K562 (cell line): ENCODE measurements at regions not wholly inside any gene's neighbourhood (a gene's known extent, or its start where the extent isn't known, plus 50 kb on each side); places are given as distances from the start of the nearest gene placed in this dataset.

Source experiments
- BACH1 ChIP-seq: fragments of 200-800 bp; sonication (Bioruptor generic); IDR thresholded peaks from 2 replicates; pipeline ENCODE4 v1.6.1; 2016; ENCODE audit warnings: missing genetic modification characterization, missing compliant biosample characterization
- FOXA3 ChIP-seq, 2 experiments: fragments of 450-650 bp in 1 of 2; sonication (generic) in 1 of 2; formaldehyde crosslinking; IDR thresholded peaks in 1 of 2; conservative IDR thresholded peaks in 1 of 2; 2 replicates each; pipeline versions ENCODE4 v1.4.0 to v1.8.0; 2020 to 2022; ENCODE audit warnings: mild to moderate bottlenecking in 2 of 2, missing genetic modification reagents in 1 of 2
- KAT7 ChIP-seq: sonication (generic); formaldehyde crosslinking; IDR thresholded peaks from 2 replicates; pipeline ENCODE4 v1.8.0; 2022; ENCODE audit warnings: missing genetic modification reagents, mild to moderate bottlenecking, borderline replicate concordance
- KLF10 ChIP-seq: fragments of 250-450 bp; sonication (Bioruptor Pico); IDR thresholded peaks from 2 replicates; pipeline ENCODE4 v1.6.1; 2021; ENCODE audit warnings: matching md5 sums
- MAFG ChIP-seq: fragments of 450-650 bp; conservative IDR thresholded peaks from 2 replicates; pipeline ENCODE4 v1.6.1; 2016; ENCODE audit warnings: missing genetic modification characterization, missing compliant biosample characterization
- MCM2 ChIP-seq: fragments of 450-650 bp; IDR thresholded peaks from 2 replicates; pipeline ENCODE4 v1.6.1; 2017; ENCODE audit warnings: low read depth, mild to moderate bottlenecking
- NFXL1 ChIP-seq: fragments of 450-650 bp; formaldehyde crosslinking; IDR thresholded peaks from 2 replicates; pipeline ENCODE4 v1.4.0; 2021; ENCODE audit warnings: mild to moderate bottlenecking
- NFYB ChIP-seq: IDR thresholded peaks from 2 replicates; pipeline ENCODE4 v1.6.1; 2011; ENCODE audit warnings: mild to moderate bottlenecking, moderate library complexity; ENCODE audit not compliant: insufficient read length; ENCODE audit errors: extremely low read depth
- POLR2H ChIP-seq: IDR thresholded peaks from 2 replicates; pipeline ENCODE4 v1.6.1; 2016; ENCODE audit warnings: missing genetic modification characterization, low read depth, mild to moderate bottlenecking, control low read depth, missing compliant biosample characterization, moderate library complexity
- POU5F1 ChIP-seq: fragments of 150-350 bp; IDR thresholded peaks from 2 replicates; pipeline ENCODE4 v1.6.1; 2014; ENCODE audit warnings: borderline replicate concordance, low read length, low read depth, mild to moderate bottlenecking; ENCODE audit not compliant: partially characterized antibody
- RBM17 ChIP-seq: fragments of 200-400 bp; formaldehyde crosslinking; IDR thresholded peaks from 2 replicates; pipeline ENCODE4 v1.6.1; 2017; ENCODE audit warnings: low read depth, mild to moderate bottlenecking, low read length, borderline replicate concordance
- THRA ChIP-seq: fragments of 450-650 bp; IDR thresholded peaks from 2 replicates; pipeline ENCODE4 v1.6.1; 2017; ENCODE audit warnings: mild to moderate bottlenecking, moderate library complexity
- THRB ChIP-seq: fragments of 450-650 bp; formaldehyde crosslinking; conservative IDR thresholded peaks from 2 replicates; pipeline ENCODE4 v1.4.0; 2022; ENCODE audit warnings: mild to moderate bottlenecking, missing genetic modification characterization
- TSHZ1 ChIP-seq: fragments of 250-450 bp; sonication (Bioruptor Pico); IDR thresholded peaks from 2 replicates; pipeline ENCODE4 v1.4.0; 2020; ENCODE audit warnings: mild to moderate bottlenecking, moderate library complexity
- ZBTB11 ChIP-seq, 3 experiments: fragments of 200-800 bp in 1 of 3; fragments of 250-450 bp in 1 of 3; fragments of 450-650 bp in 1 of 3; sonication (Bioruptor Pico) in 1 of 3; sonication (Bioruptor generic) in 1 of 3; formaldehyde crosslinking in 1 of 3; IDR thresholded peaks; 2 replicates each; pipeline versions ENCODE4 v1.6.1 to v1.8.0; 2016 to 2022; ENCODE audit warnings: mild to moderate bottlenecking in 2 of 3, missing genetic modification characterization in 2 of 3, missing compliant biosample characterization in 1 of 3, moderate library complexity in 1 of 3
- ZNF239 ChIP-seq: fragments of 250-450 bp; sonication (Bioruptor Pico); IDR thresholded peaks from 2 replicates; pipeline ENCODE4 v1.4.0; 2020; ENCODE audit warnings: mild to moderate bottlenecking
- ZNF384 ChIP-seq: IDR thresholded peaks from 2 replicates; pipeline ENCODE4 v1.6.1; 2012; ENCODE audit warnings: low read depth, low read length, improper control_type of control experiment
- ZSCAN29 ChIP-seq: fragments of 450-650 bp; IDR thresholded peaks from 2 replicates; pipeline ENCODE4 v1.6.1; 2017

- TF ChIP-seq ZBTB11 (CRISPR knock-in tag; IDR thresholded peaks at IDR 0.05) (no peak), THRB (no peak), RBM17 (no peak), NFXL1 (CRISPR knock-in tag) (no peak), POU5F1 (no peak), MCM2 (no peak), TSHZ1 (CRISPR knock-in tag) (no peak), FOXA3 (CRISPR knock-in tag; conservative IDR thresholded peaks at IDR 0.05 in 1 of 2, IDR thresholded peaks at IDR 0.05 in 1 of 2) (no peak), BACH1 (tag) (no peak), MAFG (tag) (peak; percentile 33), KLF10 (CRISPR knock-in tag) (no peak), KAT7 (CRISPR knock-in tag) (no peak), ZNF384 (no peak), POLR2H (tag) (no peak), THRA (no peak), NFYB (no peak), ZNF239 (CRISPR knock-in tag) (no peak), ZSCAN29 (no peak)
Observed at GRCh38 chr9:38208206-38208901, 139.3 kb upstream of the SHB start (continued).
